Ascending aorta (tissue), 2 donors: ENCODE measurements at regions not wholly inside any gene's neighbourhood (a gene's known extent, or its start where the extent isn't known, plus 50 kb on each side); places are given as distances from the start of the nearest gene placed in this dataset.

Experiments
- DNase-seq, 2 donors: peaks; one replicate each; pipeline ENCODE4 v3.0.0-alpha.2; 2019; ENCODE audit warnings: low spot score in 2 of 2
- H3K27ac ChIP-seq, 2 donors: fragments of 200-600 bp; sonication (generic); one replicate each; pipeline ENCODE4 v1.5.1; 2016 to 2017; ENCODE audit warnings: mild to moderate bottlenecking in 1 of 2
- H3K27me3 ChIP-seq: fragments of 200-600 bp; sonication (generic); one replicate; pipeline ENCODE4 v1.5.1; 2017
- H3K36me3 ChIP-seq, 2 donors: fragments of 200-600 bp; sonication (generic); one replicate each; pipeline ENCODE4 v1.5.1; 2016
- H3K4me1 ChIP-seq, 2 donors: fragments of 200-600 bp; sonication (generic); one replicate each; pipeline ENCODE4 v1.5.1; 2016 to 2017; ENCODE audit warnings: mild to moderate bottlenecking in 1 of 2
- H3K4me3 ChIP-seq, 2 donors: fragments of 200-600 bp; sonication (generic); one replicate each; pipeline ENCODE4 v1.5.1; 2016 to 2017; ENCODE audit warnings: mild to moderate bottlenecking in 1 of 2
- H3K9me3 ChIP-seq, 2 donors: fragments of 200-600 bp; sonication (generic); one replicate each; pipeline ENCODE4 v1.5.1; 2016
- CTCF ChIP-seq, 3 experiments: fragments of 200-600 bp in 2 of 3; fragments of 450-650 bp in 1 of 3; sonication (generic) in 2 of 3; IDR thresholded peaks; one replicate each; pipeline ENCODE4 v1.5.1; 2016 to 2019; ENCODE audit warnings: antibody characterized with exemption in 3 of 3, mild to moderate bottlenecking in 1 of 3, moderate library complexity in 1 of 3
- intact Hi-C: fragments of 100-400 bp; cut with DNase I; formaldehyde crosslinking; loops from one replicate; pipeline ENCODE4 v1.15.1; 2023

- Histone ChIP-seq H3K4me3 (no peak overlapping the region), H3K9me3 (no peaks in the 10 kb centered on the region), H3K27me3 (no peaks in the 10 kb centered on the region), H3K36me3 (no peaks in the 10 kb centered on the region), H3K27ac (no peak overlapping the region), H3K4me1 (no peaks in the 10 kb centered on the region)
- no peak for TF ChIP-seq CTCF (IDR thresholded peaks at IDR 0.05)
- intact Hi-C loops = no loop called here
- DNase-seq = no peak
Observed at GRCh38 chr12:102745971-102746600, 171.0 kb downstream of the PAH start.

GRCh38 chr12:102741196-102741595 is 175.8 kb downstream of the PAH start:
- H3K4me3 ChIP-seq = no peak overlapping the region
- intact Hi-C loops = no loop called here
- no peaks in the 10 kb centered on the region for H3K4me1 ChIP-seq
- no peak overlapping the region for H3K27ac ChIP-seq
- no peaks in the 10 kb centered on the region for H3K27me3 ChIP-seq
- H3K36me3 ChIP-seq = no peaks in the 10 kb centered on the region
- no peaks in the 10 kb centered on the region for H3K9me3 ChIP-seq
- no peak for DNase-seq
- TF ChIP-seq CTCF (IDR thresholded peaks at IDR 0.05) = no peak

- no peak overlapping the region for H3K27ac ChIP-seq
- H3K4me3 ChIP-seq = no peak overlapping the region
- DNase-seq = no peak
- H3K36me3 ChIP-seq = no peaks in the 10 kb centered on the region
- no peaks in the 10 kb centered on the region for H3K4me1 ChIP-seq
- no peaks in the 10 kb centered on the region for H3K9me3 ChIP-seq
- TF ChIP-seq CTCF (IDR thresholded peaks at IDR 0.05) = no peak
- no peaks in the 10 kb centered on the region for H3K27me3 ChIP-seq
- intact Hi-C loops = no loop called here
Observed at GRCh38 chr12:102740141-102740955, 176.7 kb downstream of the PAH start.

- Histone ChIP-seq H3K4me1 (no peaks in the 10 kb centered on the region), H3K36me3 (no peaks in the 10 kb centered on the region), H3K27me3 (no peaks in the 10 kb centered on the region), H3K9me3 (no peaks in the 10 kb centered on the region), H3K4me3 (no peak overlapping the region), H3K27ac (no peak overlapping the region)
- TF ChIP-seq CTCF (IDR thresholded peaks at IDR 0.05) = no peak
- no peak for DNase-seq
- intact Hi-C loops = no loop called here
Observed at GRCh38 chr12:102736328-102736727, 180.7 kb downstream of the PAH start.

- Histone ChIP-seq H3K4me3 (no peak overlapping the region), H3K4me1 (no peaks in the 10 kb centered on the region)
- intact Hi-C loops = no loop called here
Observed at GRCh38 chr12:102735104-102735503, 181.9 kb downstream of the PAH start.

More at GRCh38 chr12:102735104-102735503, 181.9 kb downstream of the PAH start:
- no peak for TF ChIP-seq CTCF (IDR thresholded peaks at IDR 0.05)
- no peak for DNase-seq
- Histone ChIP-seq H3K27ac (no peak overlapping the region), H3K27me3 (no peaks in the 10 kb centered on the region), H3K9me3 (no peaks in the 10 kb centered on the region), H3K36me3 (no peaks in the 10 kb centered on the region)
